Epithelial cell of esophagus (primary cell): ENCODE measurements at regions not wholly inside any gene's neighbourhood (a gene's known extent, or its start where the extent isn't known, plus 50 kb on each side); places are given as distances from the start of the nearest gene placed in this dataset.
"Not testable (repeated sequence)": the region's sequence is repeated elsewhere in the genome, so short reads cannot be mapped to it uniquely, and the experiment has no call there.

Source experiments
- DNase-seq: peaks from one replicate; pipeline ENCODE4 v3.0.0; 2010; ENCODE audit warnings: low read depth
- H3K4me3 ChIP-seq: 2 replicates; pipeline ENCODE4 v1.5.1; 2011; ENCODE audit warnings: mild to moderate bottlenecking, low read length, control low read depth
- TF ChIP-seq, protein P1 (sequence below): IDR thresholded peaks from 2 replicates; pipeline ENCODE4 v1.5.1; 2011; ENCODE audit warnings: low read depth, mild to moderate bottlenecking, low read length, control low read depth, inconsistent platforms; ENCODE audit not compliant: insufficient read depth; ENCODE audit errors: missing control alignments

DNA sequence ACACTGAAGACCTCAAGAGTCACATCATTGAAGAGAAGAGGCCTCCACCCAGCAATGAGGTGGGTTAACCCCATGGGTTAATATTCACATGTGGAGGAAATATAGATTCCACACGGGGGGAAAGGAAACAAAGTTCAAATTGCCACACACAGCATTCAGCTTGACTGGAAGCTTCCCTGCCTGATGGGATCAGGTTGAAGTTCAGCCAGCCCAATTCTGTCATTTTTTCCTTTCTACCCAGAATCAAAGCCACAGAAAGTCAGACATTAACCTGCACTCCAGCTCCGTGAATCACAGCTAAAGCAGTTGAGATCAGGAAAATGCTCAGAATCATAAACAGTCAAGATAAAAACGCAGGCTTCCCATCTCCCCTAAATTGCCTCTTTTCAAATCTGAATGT lies 208.7 kb upstream of the OBI1 start:
- TF ChIP-seq, protein P1, sequence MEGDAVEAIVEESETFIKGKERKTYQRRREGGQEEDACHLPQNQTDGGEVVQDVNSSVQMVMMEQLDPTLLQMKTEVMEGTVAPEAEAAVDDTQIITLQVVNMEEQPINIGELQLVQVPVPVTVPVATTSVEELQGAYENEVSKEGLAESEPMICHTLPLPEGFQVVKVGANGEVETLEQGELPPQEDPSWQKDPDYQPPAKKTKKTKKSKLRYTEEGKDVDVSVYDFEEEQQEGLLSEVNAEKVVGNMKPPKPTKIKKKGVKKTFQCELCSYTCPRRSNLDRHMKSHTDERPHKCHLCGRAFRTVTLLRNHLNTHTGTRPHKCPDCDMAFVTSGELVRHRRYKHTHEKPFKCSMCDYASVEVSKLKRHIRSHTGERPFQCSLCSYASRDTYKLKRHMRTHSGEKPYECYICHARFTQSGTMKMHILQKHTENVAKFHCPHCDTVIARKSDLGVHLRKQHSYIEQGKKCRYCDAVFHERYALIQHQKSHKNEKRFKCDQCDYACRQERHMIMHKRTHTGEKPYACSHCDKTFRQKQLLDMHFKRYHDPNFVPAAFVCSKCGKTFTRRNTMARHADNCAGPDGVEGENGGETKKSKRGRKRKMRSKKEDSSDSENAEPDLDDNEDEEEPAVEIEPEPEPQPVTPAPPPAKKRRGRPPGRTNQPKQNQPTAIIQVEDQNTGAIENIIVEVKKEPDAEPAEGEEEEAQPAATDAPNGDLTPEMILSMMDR = no peak
- no peak for DNase-seq
- no peak overlapping the region for H3K4me3 ChIP-seq

DNA sequence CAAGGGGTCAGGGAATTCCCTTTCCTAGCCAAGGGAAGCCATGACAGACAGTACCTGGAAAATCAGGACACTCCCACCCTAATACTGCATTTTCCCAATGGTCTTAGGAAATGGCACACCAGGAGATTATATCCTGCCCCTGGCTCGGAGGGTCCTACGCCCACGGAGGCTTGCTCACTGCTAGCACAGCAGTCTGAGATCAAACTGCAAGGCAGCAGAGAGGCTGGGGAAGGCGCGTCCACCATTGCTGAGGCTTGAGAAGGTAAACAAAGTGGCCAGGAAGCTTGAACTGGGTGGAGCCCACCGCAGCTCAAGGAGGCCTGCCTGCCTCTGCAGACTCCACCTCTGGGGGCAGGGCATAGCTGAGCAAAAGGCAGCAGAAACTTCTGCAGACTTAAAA lies 207.1 kb upstream of the OBI1 start:
- H3K4me3 ChIP-seq, DNase-seq: not testable (repeated sequence)

DNA sequence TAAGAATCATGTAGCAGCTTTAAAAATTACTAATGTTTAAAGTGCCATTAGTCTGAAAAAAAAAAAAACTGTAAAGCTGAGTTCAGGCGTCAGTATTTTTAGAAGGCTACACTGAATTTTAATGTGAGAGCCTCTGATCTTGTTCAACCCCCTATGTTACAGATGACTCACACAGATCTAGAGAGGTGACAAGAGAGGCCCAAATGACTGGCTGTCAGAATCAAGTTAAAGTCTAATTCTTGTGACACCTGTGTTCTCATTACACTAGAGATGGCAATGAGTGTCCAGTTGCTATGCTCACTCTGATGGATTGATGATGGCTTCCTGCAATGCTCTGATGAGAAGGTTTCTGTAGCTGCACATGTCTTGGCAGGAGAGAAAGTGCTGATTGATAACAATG lies 203.5 kb upstream of the OBI1 start:
- no peak for DNase-seq
- no peak overlapping the region for H3K4me3 ChIP-seq
- TF ChIP-seq, protein P1 = no peak

DNA sequence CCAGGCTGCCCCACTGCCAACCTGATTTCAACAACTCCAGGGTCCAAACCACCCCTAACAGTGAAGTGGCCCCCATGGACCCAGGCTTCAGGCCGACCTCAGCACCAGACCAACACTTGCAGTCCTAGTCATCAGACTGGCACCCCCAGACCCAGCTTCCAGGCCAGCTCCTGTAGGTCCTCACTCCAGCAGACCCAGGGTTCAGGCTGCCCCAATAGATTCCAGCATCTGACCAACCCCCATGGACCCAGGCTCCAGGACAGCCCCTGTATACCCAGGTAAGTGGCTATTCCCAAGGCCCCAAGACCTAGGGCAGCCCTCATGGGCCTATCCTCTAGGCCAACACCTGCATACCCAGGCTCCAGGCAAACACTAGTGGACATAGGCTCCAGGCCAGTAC lies 193.8 kb upstream of the OBI1 start:
- TF ChIP-seq, protein P1 = no peak

DNA sequence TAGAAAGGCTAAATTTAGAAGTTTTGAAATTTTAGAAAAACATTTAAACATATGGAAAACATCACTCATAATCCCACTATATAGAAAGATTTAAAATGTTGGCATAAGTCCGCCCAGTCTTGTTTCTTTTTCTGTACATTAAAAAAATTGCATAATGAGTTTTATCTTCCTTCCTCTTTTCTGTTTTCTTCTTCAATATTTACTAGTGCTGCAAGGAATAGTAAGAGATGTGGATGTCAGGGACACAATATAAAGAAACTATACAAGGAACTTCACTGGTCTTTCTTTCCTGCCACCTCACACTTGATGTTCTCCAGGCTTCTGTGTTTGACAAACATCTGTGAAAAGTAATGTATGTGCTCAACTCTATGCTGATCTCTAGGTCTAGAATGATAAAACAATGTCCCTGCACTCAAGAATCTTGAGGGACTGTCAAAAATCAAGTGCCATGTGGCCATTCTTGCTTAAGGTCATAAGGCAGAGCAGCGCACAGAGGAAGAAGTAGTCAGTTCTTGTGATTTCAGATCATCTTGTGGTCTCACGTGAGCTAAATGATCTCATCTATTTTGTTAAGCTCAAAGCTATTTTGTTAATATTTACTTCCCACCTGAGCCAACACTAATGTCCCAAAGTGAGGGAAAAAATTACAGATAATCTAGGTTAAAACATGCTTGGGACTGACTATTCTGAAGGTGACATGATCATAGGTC lies 186.9 kb upstream of the OBI1 start:
- TF ChIP-seq, protein P1 = no peak
- DNase-seq = no peak
- H3K4me3 ChIP-seq = no peak overlapping the region

More for the DNA sequence above, 193.8 kb upstream of the OBI1 start:
- DNase-seq = no peak
- no peak overlapping the region for H3K4me3 ChIP-seq

DNA sequence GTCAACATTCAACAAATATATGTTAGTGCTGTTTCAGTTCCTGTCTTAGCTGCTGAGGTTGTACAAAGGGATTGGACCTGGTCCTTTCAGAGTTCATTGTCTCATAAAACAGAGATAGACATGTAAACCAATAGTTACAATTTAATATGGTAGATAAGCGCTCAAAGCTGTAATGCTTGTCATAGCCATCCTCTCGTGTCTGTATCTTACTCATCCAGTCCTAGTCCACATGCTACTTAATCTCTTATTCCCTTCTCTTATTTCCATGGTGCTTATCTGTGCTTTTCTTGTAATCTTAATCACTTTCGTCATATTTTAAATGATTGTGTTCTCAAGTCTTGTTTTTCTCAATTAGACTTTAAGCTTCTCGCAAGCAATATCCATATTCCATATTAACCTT lies 185.2 kb upstream of the OBI1 start:
- TF ChIP-seq, protein P1 = no peak
- H3K4me3 ChIP-seq = no peak overlapping the region
- no peak for DNase-seq

DNA sequence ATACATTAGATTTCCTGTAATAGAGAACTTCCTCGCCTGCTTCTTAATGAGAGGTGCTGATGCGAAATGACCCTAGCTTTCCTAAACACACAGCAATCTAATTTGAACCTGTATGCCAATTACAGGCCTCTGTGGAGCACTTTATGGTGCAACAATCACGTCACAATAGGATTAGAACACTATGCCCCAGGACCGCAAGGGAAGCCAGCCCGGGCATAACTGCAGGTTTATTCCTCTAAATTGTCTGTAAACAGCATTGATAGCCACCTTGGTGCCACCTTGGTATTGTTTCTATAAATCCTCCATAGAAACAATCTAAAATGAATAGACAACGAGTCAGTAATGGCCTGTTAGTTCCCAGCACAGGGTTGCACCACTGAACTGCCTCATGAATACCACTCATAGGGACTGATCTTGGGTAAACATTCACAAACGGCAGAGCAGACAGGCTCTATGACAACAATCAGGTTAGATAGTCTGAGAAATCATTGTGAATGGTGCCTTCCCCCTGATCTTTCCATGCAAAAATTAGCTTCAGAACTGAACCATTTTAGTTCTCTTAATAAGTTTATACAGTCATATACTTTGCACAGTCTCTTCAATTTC lies 182.5 kb upstream of the OBI1 start:
- TF ChIP-seq, protein P1 = no peak
- no peak overlapping the region for H3K4me3 ChIP-seq
- no peak for DNase-seq
